ENCODE measurements at regions not wholly inside any gene's neighbourhood (a gene's known extent, or its start where the extent isn't known, plus 50 kb on each side); places are given as distances from the start of the nearest gene placed in this dataset.

- Histone ChIP-seq H3K27me3 (no peaks in the 10 kb centered on the region), H3K4me1 (peaks cover 13 to 39% (median 17%) of the 10 kb centered on the region in 3 donors), H3K36me3 (no peaks in the 10 kb centered on the region), H3K4me3 (no peak overlapping the region), H3K9me3 (no peaks in the 10 kb centered on the region), H3K27ac (no peak overlapping the region)
- no peak for TF ChIP-seq POLR2A (IDR thresholded peaks at IDR 0.05)
- TF ChIP-seq CTCF (IDR thresholded peaks at IDR 0.05) = no peak
- DNase-seq = no peak
- intact Hi-C loops (cut with DNase I) = no loop called here
- 81 to 97% methylated on average over 5 to 6 of the region's 10 CpGs for WGBS, 2 donors
Measured at GRCh38 chr16:14366974-14367707, 262.9 kb downstream of the PARN start.

GRCh38 chr16:14366447-14366846 is 263.6 kb downstream of the PARN start:
- Histone ChIP-seq H3K4me1 (peaks cover 13 to 39% (median 17%) of the 10 kb centered on the region in 3 donors), H3K4me3 (no peak overlapping the region), H3K27me3 (no peaks in the 10 kb centered on the region), H3K36me3 (no peaks in the 10 kb centered on the region), H3K27ac (no peak overlapping the region), H3K9me3 (no peaks in the 10 kb centered on the region)
- TF ChIP-seq CTCF (IDR thresholded peaks at IDR 0.05) = no peak
- TF ChIP-seq POLR2A (IDR thresholded peaks at IDR 0.05) = no peak
- intact Hi-C loops (cut with DNase I) = no loop called here
- WGBS, 2 donors = 92 to 95% methylated on average over 7 of the region's 7 CpGs
- no peak for DNase-seq

- peaks cover 16 to 41% (median 17%) of the 10 kb centered on the region in 3 donors for H3K4me1 ChIP-seq
- WGBS, 2 donors = 83 to 86% methylated on average over 7 to 13 of the region's 13 CpGs
- no peaks in the 10 kb centered on the region for H3K27me3 ChIP-seq
- no peak for DNase-seq
- H3K36me3 ChIP-seq = no peaks in the 10 kb centered on the region
- no peak for TF ChIP-seq POLR2A (IDR thresholded peaks at IDR 0.05)
- no peak for TF ChIP-seq CTCF (IDR thresholded peaks at IDR 0.05)
- peak overlapping the region in 2 of 4 donors; percentile 21 to 74 for H3K27ac ChIP-seq
- no peaks in the 10 kb centered on the region for H3K9me3 ChIP-seq
- no peak overlapping the region for H3K4me3 ChIP-seq
- intact Hi-C loops (cut with DNase I) = no loop called here
Measured at GRCh38 chr16:14365200-14365851, 264.7 kb downstream of the PARN start.

- H3K9me3 ChIP-seq = no peaks in the 10 kb centered on the region
- intact Hi-C loops (cut with DNase I) = no loop called here
- no peak for TF ChIP-seq CTCF (IDR thresholded peaks at IDR 0.05)
- no peak for TF ChIP-seq POLR2A (IDR thresholded peaks at IDR 0.05)
- H3K4me1 ChIP-seq = peaks cover 10 to 41% (median 16%) of the 10 kb centered on the region in 3 donors
- peak overlapping the region in 2 of 4 donors; percentile 14 to 30 for H3K4me3 ChIP-seq
- H3K27me3 ChIP-seq = no peaks in the 10 kb centered on the region
- H3K36me3 ChIP-seq = no peaks in the 10 kb centered on the region
- H3K27ac ChIP-seq = peak overlapping the region; percentile 30 to 74 (median 32)
- no peak for DNase-seq
- 41 to 49% methylated on average over 26 of the region's 29 CpGs for WGBS, 2 donors
Measured at GRCh38 chr16:14364386-14365199, 265.5 kb downstream of the PARN start.

- Histone ChIP-seq H3K4me1 (peaks cover 10 to 42% (median 20%) of the 10 kb centered on the region in 3 donors), H3K27ac (peak overlapping the region; percentile 30 to 74 (median 32)), H3K4me3 (peak overlapping the region in 2 of 4 donors; percentile 14 to 30), H3K27me3 (no peaks in the 10 kb centered on the region), H3K9me3 (no peaks in the 10 kb centered on the region), H3K36me3 (no peaks in the 10 kb centered on the region)
- no peak for TF ChIP-seq POLR2A (IDR thresholded peaks at IDR 0.05)
- TF ChIP-seq CTCF (IDR thresholded peaks at IDR 0.05) = no peak
- no peak for DNase-seq
- intact Hi-C loops (cut with DNase I) = no loop called here
- WGBS, 2 donors = 36 to 44% methylated on average over 4 of the region's 4 CpGs
Measured at GRCh38 chr16:14364112-14364385, 266.0 kb downstream of the PARN start.
